ENCODE measurements at regions not wholly inside any gene's neighbourhood (a gene's known extent, or its start where the extent isn't known, plus 50 kb on each side); places are given as distances from the start of the nearest gene placed in this dataset.

DNA sequence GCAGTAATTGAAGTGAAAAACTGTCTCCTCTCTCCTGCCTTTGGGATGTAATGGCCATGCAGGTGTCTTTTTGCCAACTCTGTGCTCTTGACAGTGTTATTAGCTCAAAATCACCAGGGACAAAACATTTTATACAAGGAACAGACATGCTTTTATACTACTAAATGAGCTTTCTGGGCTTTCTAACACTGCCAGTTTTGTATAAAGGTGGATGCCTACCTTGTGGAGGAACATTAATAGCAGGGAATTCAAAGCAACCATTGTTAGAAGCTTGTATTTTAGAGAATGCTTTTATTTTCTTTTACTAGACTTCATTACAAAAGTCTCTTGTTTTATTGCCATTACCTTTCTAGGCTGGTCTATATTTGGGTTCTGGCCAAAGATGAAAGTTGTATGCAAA lies 54.7 kb upstream of the ARSJ start:
- no peak overlapping the region for H3K27ac ChIP-seq (ENCODE audit: low read depth in 2 of 2, low read length in 2 of 2)
- no peaks in the 10 kb centered on the region for H3K4me1 ChIP-seq (ENCODE audit: control insufficient read depth in 2 of 3, insufficient read depth in 2 of 3, low read depth in 1 of 3, low read length in 3 of 3)
- intact Hi-C loops (cut with DNase I), result no loop called here
- no peak overlapping the region for H3K9ac ChIP-seq (ENCODE audit: low read length in 3 of 3)
- no peak overlapping the region for H3K4me3 ChIP-seq (ENCODE audit: low read length in 3 of 3)
- FAIRE-seq, result no peak
- DNase-seq, result no peak
- H3K36me3 ChIP-seq (ENCODE audit: control insufficient read depth in 2 of 3, insufficient read depth in 3 of 3, low read length in 3 of 3), result no peaks in the 10 kb centered on the region
- TF ChIP-seq, protein P1, sequence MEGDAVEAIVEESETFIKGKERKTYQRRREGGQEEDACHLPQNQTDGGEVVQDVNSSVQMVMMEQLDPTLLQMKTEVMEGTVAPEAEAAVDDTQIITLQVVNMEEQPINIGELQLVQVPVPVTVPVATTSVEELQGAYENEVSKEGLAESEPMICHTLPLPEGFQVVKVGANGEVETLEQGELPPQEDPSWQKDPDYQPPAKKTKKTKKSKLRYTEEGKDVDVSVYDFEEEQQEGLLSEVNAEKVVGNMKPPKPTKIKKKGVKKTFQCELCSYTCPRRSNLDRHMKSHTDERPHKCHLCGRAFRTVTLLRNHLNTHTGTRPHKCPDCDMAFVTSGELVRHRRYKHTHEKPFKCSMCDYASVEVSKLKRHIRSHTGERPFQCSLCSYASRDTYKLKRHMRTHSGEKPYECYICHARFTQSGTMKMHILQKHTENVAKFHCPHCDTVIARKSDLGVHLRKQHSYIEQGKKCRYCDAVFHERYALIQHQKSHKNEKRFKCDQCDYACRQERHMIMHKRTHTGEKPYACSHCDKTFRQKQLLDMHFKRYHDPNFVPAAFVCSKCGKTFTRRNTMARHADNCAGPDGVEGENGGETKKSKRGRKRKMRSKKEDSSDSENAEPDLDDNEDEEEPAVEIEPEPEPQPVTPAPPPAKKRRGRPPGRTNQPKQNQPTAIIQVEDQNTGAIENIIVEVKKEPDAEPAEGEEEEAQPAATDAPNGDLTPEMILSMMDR (IDR thresholded peaks at IDR 0.05; ENCODE audit: borderline replicate concordance, extremely low read depth, insufficient read depth), result no peak
- H3K27me3 ChIP-seq (ENCODE audit: control insufficient read depth, insufficient read depth, low read length), result no peaks in the 10 kb centered on the region
- no peaks in the 10 kb centered on the region for H3K9me3 ChIP-seq (ENCODE audit: control insufficient read depth in 2 of 3, insufficient read depth in 1 of 3, low read length in 3 of 3)

DNA sequence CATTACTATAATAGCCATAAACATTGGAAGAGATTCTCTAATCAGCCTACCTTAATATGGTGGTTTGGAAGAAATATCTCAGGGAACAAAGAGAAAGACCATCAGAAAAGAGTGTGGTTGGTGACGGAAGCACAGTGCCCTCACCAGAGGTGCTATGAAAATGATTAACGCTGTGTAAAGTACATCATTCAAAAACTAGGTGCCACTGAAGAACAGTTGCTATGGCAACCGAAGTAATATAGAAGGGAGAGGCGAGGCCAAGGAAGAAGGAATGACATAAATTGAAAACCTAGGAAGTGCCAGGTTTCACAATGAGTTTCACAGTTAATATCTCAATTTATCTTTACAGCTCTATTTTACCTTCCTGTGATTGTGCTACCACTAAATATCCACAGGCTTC lies 57.0 kb upstream of the ARSJ start:
- no peak overlapping the region for H3K27ac ChIP-seq (ENCODE audit: low read depth in 2 of 2, low read length in 2 of 2)
- intact Hi-C loops (cut with DNase I), result no loop called here
- no peak for FAIRE-seq
- TF ChIP-seq, protein P1 (IDR thresholded peaks at IDR 0.05; ENCODE audit: borderline replicate concordance, extremely low read depth, insufficient read depth), result no peak
- H3K9me3 ChIP-seq (ENCODE audit: control insufficient read depth in 2 of 3, insufficient read depth in 1 of 3, low read length in 3 of 3), result no peaks in the 10 kb centered on the region
- H3K4me3 ChIP-seq (ENCODE audit: low read length in 3 of 3), result no peak overlapping the region
- no peak overlapping the region for H3K9ac ChIP-seq (ENCODE audit: low read length in 3 of 3)
- H3K4me1 ChIP-seq (ENCODE audit: control insufficient read depth in 2 of 3, insufficient read depth in 2 of 3, low read depth in 1 of 3, low read length in 3 of 3), result no peaks in the 10 kb centered on the region
- DNase-seq, result no peak
- no peaks in the 10 kb centered on the region for H3K36me3 ChIP-seq (ENCODE audit: control insufficient read depth in 2 of 3, insufficient read depth in 3 of 3, low read length in 3 of 3)
- no peaks in the 10 kb centered on the region for H3K27me3 ChIP-seq (ENCODE audit: control insufficient read depth, insufficient read depth, low read length)

DNA sequence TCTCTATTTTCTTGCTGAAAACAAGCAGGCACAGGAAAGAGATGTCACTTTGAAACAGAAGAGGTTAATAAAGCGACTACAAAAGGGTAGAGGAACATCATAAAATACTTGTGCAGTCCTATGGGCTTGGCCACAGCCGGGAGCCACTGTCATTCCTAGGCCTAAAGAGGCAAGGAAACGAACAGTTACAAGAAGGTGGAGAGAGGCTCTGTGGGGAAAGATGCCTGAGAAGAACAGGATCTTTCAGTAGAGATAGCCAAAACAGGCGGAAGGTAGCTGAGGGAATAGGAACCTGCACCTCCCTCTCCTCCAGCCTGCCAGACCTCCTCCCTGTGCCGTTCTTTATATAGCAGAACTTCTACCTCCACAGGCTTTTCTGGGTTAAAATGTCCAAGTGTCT lies 57.4 kb upstream of the ARSJ start:
- H3K9me3 ChIP-seq (ENCODE audit: control insufficient read depth in 2 of 3, insufficient read depth in 1 of 3, low read length in 3 of 3), result no peaks in the 10 kb centered on the region
- H3K27me3 ChIP-seq (ENCODE audit: control insufficient read depth, insufficient read depth, low read length), result no peaks in the 10 kb centered on the region
- intact Hi-C loops (cut with DNase I), result no loop called here
- no peaks in the 10 kb centered on the region for H3K36me3 ChIP-seq (ENCODE audit: control insufficient read depth in 2 of 3, insufficient read depth in 3 of 3, low read length in 3 of 3)
- TF ChIP-seq, protein P1 (IDR thresholded peaks at IDR 0.05; ENCODE audit: borderline replicate concordance, extremely low read depth, insufficient read depth), result no peak
- no peak overlapping the region for H3K4me3 ChIP-seq (ENCODE audit: low read length in 3 of 3)
- no peaks in the 10 kb centered on the region for H3K4me1 ChIP-seq (ENCODE audit: control insufficient read depth in 2 of 3, insufficient read depth in 2 of 3, low read depth in 1 of 3, low read length in 3 of 3)
- H3K27ac ChIP-seq (ENCODE audit: low read depth in 2 of 2, low read length in 2 of 2), result no peak overlapping the region
- H3K9ac ChIP-seq (ENCODE audit: low read length in 3 of 3), result no peak overlapping the region
- no peak for DNase-seq
- FAIRE-seq, result no peak

DNA sequence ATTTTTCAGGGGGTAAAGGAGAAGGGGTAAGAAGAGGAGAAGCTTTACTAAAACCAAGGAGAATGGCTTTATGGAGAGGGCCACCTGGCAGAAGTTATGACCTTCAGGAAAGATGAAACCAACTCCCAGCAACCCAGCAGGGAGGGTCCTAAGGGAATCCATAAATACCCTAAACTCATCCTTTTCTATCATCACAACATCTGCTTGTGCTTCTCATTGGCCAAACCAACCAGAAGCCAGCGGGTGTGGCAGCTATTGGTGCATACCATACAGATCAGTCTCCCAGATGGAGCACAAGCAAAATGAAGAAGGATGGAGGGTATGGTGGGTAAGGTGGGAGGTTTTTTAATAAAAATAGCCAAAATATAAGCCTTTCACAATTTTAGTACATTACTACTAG lies 58.5 kb upstream of the ARSJ start:
- TF ChIP-seq, protein P1 (IDR thresholded peaks at IDR 0.05; ENCODE audit: borderline replicate concordance, extremely low read depth, insufficient read depth), result no peak
- no peak overlapping the region for H3K4me3 ChIP-seq (ENCODE audit: low read length in 3 of 3)
- intact Hi-C loops (cut with DNase I), result no loop called here
- no peaks in the 10 kb centered on the region for H3K4me1 ChIP-seq (ENCODE audit: control insufficient read depth in 2 of 3, insufficient read depth in 2 of 3, low read depth in 1 of 3, low read length in 3 of 3)
- H3K36me3 ChIP-seq (ENCODE audit: control insufficient read depth in 2 of 3, insufficient read depth in 3 of 3, low read length in 3 of 3), result no peaks in the 10 kb centered on the region
- no peak overlapping the region for H3K27ac ChIP-seq (ENCODE audit: low read depth in 2 of 2, low read length in 2 of 2)
- no peaks in the 10 kb centered on the region for H3K9me3 ChIP-seq (ENCODE audit: control insufficient read depth in 2 of 3, insufficient read depth in 1 of 3, low read length in 3 of 3)
- FAIRE-seq (no peak), DNase-seq (no peak)
- H3K9ac ChIP-seq (ENCODE audit: low read length in 3 of 3), result no peak overlapping the region
- H3K27me3 ChIP-seq (ENCODE audit: control insufficient read depth, insufficient read depth, low read length), result no peaks in the 10 kb centered on the region
